Activated naive CD8-positive, alpha-beta T cell (primary cell): ENCODE measurements at regions not wholly inside any gene's neighbourhood (a gene's known extent, or its start where the extent isn't known, plus 50 kb on each side); places are given as distances from the start of the nearest gene placed in this dataset.
"Not testable (repeated sequence)": the region's sequence is repeated elsewhere in the genome, so short reads cannot be mapped to it uniquely, and the experiment has no call there.

Experiments used
- H3K27ac Mint-ChIP-seq: one replicate; pipeline ENCODE4 v1.8.0; 2021; ENCODE audit warnings: mixed read lengths
- H3K27me3 Mint-ChIP-seq: one replicate; pipeline ENCODE4 v1.8.0; 2021; ENCODE audit warnings: mixed read lengths
- H3K36me3 Mint-ChIP-seq: one replicate; pipeline ENCODE4 v1.8.0; 2021; ENCODE audit warnings: mixed read lengths
- H3K4me1 Mint-ChIP-seq: one replicate; pipeline ENCODE4 v1.8.0; 2021; ENCODE audit warnings: low read depth, mixed read lengths
- H3K4me3 Mint-ChIP-seq: one replicate; pipeline ENCODE4 v1.8.0; 2021; ENCODE audit warnings: mild to moderate bottlenecking, mixed read lengths
- H3K9me3 Mint-ChIP-seq: one replicate; pipeline ENCODE4 v1.8.0; 2021; ENCODE audit warnings: low read depth, mixed read lengths

DNA sequence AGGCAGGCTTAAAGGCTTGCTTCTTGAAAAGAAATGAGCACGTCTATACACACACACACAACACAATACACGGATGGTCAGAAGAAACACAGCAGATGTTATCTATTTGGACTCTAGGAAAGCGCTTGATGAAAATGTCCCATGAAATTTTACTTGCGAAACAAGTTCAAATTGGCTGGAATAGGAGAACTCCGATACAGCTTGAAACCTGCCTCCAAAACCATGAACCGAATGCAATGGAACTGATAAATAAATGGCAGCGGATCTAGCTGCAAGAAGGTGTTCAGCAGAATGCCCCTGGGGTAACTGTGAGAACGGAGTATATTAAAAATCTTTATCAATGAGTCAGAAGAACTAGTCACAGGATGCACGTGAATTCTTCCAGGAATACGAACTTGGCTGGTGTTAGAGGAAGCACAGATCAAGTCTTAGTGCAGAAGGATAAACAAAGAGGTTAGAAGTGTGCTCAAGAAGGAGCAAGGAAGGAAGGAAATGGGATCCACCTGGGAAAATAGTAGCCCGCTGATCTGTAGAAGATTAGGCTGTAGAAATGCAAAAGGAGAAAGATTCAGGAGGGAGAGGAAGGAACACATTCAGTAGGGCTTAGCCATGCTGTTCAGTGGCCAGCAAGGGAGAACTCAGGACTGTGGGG is 142.0 kb upstream of the PRKCQ start:
- no peak overlapping the region for H3K27ac Mint-ChIP-seq
- no peaks in the 10 kb centered on the region for H3K36me3 Mint-ChIP-seq
- peaks cover 25% of the 10 kb centered on the region for H3K27me3 Mint-ChIP-seq
- no peaks in the 10 kb centered on the region for H3K9me3 Mint-ChIP-seq
- H3K4me1 Mint-ChIP-seq = peaks cover 1% of the 10 kb centered on the region
- H3K4me3 Mint-ChIP-seq = no peak overlapping the region

DNA sequence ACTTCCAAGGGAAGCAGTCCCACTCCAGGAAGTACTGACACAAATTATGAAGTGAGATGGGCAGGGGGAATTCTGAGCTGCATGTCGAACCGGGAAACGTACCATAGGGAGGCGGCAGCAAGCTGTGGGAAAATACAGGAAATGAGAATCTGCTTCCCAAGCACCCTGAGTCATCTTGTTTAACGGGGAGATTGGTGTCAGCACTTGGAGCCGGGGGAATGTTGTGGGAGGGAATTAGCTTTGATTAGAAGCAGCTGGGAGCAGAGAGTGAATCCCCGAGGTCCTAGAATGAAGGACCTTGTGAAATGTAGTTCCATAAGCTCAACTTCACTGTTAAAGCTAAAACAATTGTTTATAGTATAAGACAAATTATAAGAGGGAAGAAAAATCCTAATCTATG is 141.4 kb upstream of the PRKCQ start:
- peaks cover 25% of the 10 kb centered on the region for H3K27me3 Mint-ChIP-seq
- no peaks in the 10 kb centered on the region for H3K9me3 Mint-ChIP-seq
- no peak overlapping the region for H3K27ac Mint-ChIP-seq
- H3K36me3 Mint-ChIP-seq = no peaks in the 10 kb centered on the region
- H3K4me3 Mint-ChIP-seq = no peak overlapping the region
- peaks cover 1% of the 10 kb centered on the region for H3K4me1 Mint-ChIP-seq

DNA sequence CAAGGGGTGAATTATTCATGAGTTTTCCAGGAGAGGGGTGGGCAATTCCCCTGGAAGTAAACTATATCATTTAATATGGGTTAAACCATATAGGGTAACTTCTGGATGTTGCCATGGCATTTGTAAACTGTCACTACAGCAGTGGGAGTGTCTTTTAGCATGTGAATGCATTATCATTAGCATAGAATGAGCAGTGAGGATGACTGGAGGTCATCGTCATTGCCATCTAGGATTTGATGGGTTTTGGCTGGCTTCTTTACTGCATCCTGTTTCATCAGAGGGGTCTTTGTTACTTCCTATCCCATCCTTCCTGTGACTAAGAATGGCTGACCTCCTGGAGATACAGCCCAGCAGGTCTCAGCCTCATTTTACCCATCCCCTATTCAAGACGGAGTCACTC is 139.5 kb upstream of the PRKCQ start:
- H3K27ac Mint-ChIP-seq = no peak overlapping the region
- H3K4me1 Mint-ChIP-seq = peaks cover 2% of the 10 kb centered on the region
- H3K4me3 Mint-ChIP-seq = no peak overlapping the region
- H3K36me3 Mint-ChIP-seq = no peaks in the 10 kb centered on the region
- no peaks in the 10 kb centered on the region for H3K9me3 Mint-ChIP-seq
- peaks cover 22% of the 10 kb centered on the region for H3K27me3 Mint-ChIP-seq

DNA sequence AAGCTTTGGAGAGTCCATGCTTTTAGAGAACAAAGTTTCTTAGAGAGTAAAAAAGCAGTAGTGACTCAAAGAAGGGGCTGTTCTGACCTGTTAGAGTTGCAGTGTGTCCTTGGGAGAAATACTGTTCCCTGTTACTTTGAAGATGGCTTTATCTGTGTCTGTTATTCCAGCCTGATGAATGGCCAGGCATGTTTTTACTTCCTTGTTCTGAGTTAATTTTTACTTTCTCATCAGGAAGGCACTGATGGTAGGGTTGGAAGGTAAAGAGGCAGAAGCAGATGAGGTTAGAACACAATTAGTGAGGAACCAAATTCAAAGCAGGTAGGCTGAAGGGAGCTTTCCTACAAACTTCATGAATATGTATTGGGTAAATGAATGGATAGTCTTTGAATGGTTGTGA is 138.5 kb upstream of the PRKCQ start:
- no peaks in the 10 kb centered on the region for H3K36me3 Mint-ChIP-seq
- H3K27ac Mint-ChIP-seq = no peak overlapping the region
- no peaks in the 10 kb centered on the region for H3K9me3 Mint-ChIP-seq
- peaks cover 7% of the 10 kb centered on the region for H3K4me1 Mint-ChIP-seq
- H3K4me3 Mint-ChIP-seq = no peak overlapping the region
- peaks cover 18% of the 10 kb centered on the region for H3K27me3 Mint-ChIP-seq

DNA sequence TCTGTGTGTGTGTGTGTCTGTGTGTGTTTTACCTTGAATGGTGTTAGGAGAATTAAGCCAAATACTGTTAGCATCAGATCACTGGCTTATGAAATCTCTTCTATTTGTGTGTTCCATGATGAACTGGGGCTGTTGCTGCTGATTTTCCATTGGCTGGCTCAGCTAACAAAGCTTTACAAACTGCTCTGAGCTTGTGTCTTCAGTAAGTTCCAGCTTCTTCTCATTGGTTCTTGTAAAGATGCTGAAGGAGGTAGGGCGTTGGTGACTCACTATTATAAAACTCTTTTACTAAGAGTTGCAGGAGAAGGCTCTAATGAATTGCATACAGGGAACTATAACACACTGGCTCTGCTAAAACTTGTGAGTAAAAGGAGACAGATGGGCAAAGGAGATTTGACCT is 136.4 kb upstream of the PRKCQ start:
- Mint-ChIP-seq H3K4me1 (peaks cover 11% of the 10 kb centered on the region), H3K4me3 (no peak overlapping the region), H3K36me3 (no peaks in the 10 kb centered on the region), H3K27me3 (peaks cover 9% of the 10 kb centered on the region), H3K27ac (no peak overlapping the region), H3K9me3 (no peaks in the 10 kb centered on the region)

DNA sequence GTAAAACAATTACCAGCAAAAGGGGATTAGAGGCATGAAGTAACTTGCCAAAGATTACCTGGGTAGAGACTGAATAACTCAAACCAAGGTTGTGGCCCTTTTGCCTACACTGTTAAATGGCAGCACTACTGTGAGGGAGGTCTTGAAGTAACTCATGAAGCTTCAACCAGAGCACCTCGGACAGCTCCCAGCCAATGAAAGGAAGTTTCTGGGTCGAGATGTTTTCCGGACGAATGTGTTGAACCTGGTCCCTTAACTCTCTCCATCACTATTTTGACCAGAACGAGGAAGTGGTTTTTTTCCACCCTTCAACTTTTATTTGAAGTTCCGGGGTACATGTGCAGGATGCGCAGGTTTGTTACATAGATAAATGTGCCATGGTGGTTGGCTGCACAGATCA is 133.6 kb upstream of the PRKCQ start:
- peaks cover 15% of the 10 kb centered on the region for H3K27me3 Mint-ChIP-seq
- H3K36me3 Mint-ChIP-seq = no peaks in the 10 kb centered on the region
- peak overlapping the region; percentile 14 for H3K4me3 Mint-ChIP-seq
- H3K4me1 Mint-ChIP-seq = peaks cover 10% of the 10 kb centered on the region
- no peak overlapping the region for H3K27ac Mint-ChIP-seq
- H3K9me3 Mint-ChIP-seq = no peaks in the 10 kb centered on the region

DNA sequence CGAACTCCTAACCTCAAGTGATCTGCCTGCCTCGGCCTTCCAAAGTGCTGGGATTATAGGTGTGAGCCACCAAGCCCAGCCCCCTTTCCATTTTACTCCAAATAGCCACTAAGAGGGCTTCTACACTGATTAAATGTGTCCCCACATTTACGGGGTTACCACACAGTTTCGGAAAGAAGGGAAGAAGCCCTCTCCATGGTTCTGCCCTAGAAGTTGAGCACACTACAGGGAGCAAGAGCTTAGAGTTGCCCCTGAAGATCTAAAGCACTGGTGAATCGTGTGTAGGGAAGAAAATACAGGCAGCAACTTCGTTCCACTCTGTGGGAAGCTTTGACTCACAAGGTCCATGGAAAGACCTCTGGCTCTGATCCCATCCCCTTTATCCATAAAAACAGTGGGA is 133.0 kb upstream of the PRKCQ start:
- no peak overlapping the region for H3K27ac Mint-ChIP-seq
- H3K27me3 Mint-ChIP-seq = peaks cover 16% of the 10 kb centered on the region
- peaks cover 10% of the 10 kb centered on the region for H3K4me1 Mint-ChIP-seq
- no peaks in the 10 kb centered on the region for H3K9me3 Mint-ChIP-seq
- no peak overlapping the region for H3K4me3 Mint-ChIP-seq
- H3K36me3 Mint-ChIP-seq = no peaks in the 10 kb centered on the region

DNA sequence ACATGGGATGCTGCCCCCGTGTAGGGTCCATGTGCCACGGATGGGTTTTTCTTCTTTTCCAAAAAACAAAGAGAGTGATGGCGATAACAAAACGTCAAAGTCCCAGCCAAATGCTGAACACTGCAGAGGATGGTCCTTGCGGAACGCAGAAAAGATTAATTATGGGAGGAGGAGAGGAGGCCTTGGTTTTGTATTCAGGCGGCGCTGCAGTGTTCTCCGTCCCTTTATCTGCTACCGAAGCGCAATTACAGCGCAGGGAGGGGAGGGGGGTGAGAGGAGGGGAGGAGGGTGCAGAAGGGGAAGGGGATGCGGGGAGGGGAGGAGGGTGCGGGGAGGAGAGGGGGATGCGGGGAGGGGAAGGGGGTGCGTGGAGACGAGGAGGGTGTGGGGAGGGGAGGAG is 131.8 kb upstream of the PRKCQ start:
- Mint-ChIP-seq H3K9me3 (no peaks in the 10 kb centered on the region), H3K27ac (no peak overlapping the region), H3K36me3 (no peaks in the 10 kb centered on the region), H3K4me1 (peaks cover 10% of the 10 kb centered on the region), H3K4me3 (no peak overlapping the region), H3K27me3 (peaks cover 19% of the 10 kb centered on the region)

DNA sequence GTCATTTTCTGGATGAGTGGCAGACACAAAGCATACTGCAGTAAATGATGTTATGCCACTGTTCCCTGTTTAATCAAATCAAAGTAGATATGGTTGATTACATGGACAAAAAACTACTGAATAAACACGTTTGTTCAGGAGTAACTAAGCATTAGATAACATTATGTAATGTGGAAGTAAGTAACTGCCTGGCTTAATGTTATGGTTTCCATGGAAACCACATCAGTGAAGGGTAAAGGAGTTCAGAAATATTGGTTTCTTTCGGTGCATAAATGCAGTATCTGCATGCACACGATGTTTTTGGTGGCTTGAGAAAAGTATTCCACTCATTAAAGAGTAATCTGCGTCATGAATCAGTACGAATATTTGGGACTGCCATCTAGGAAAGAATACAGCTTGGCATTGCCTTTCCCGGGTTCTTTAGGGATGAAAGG is 131.3 kb upstream of the PRKCQ start:
- Mint-ChIP-seq H3K27ac (no peak overlapping the region), H3K36me3 (no peaks in the 10 kb centered on the region), H3K4me1 (peaks cover 10% of the 10 kb centered on the region), H3K4me3 (no peak overlapping the region), H3K27me3 (peaks cover 19% of the 10 kb centered on the region), H3K9me3 (no peaks in the 10 kb centered on the region)

DNA sequence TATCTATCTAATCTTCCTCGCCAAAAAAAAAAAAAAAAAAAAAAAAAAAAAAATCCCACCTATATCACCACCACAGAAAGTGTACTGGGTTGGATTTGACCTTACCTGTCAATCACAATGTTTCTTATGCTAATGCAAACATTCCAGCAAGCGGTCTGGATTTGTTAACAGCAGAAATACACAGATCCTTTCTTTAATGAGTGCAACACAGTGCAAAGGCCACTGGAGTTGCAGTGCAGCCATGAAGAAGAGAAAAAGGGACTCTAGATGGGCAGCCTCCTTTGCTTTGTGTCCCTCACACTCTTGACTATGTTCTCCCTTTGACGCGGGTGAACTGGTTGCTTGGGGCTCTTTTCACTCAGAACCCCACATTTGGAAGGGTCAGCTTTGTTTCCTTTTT is 127.3 kb upstream of the PRKCQ start:
- Mint-ChIP-seq H3K4me3 (no peak overlapping the region), H3K4me1 (no peaks in the 10 kb centered on the region), H3K27ac (no peak overlapping the region), H3K27me3 (peaks cover 23% of the 10 kb centered on the region), H3K9me3 (no peaks in the 10 kb centered on the region), H3K36me3 (no peaks in the 10 kb centered on the region)

DNA sequence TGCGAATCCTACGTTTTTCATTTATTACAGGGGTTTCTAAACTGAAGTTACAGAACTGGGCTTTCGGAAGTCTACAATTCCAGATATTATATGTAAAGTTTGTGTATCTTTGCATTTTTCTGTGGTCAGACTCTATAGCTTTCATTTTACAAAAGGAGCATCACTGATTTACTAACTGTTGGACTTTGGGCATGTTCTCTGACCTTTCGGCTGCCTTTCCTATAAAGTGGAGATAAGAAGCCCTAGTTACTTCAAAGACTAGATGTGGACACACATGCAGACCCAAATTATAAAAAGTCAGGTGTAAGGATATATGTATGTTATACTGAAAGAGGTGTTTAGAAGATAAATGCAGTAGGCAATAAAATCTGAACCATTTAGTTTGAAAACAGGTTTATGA is 126.6 kb upstream of the PRKCQ start:
- Mint-ChIP-seq H3K4me1 (no peaks in the 10 kb centered on the region), H3K4me3 (no peak overlapping the region), H3K27me3 (peaks cover 21% of the 10 kb centered on the region), H3K9me3 (no peaks in the 10 kb centered on the region), H3K36me3 (no peaks in the 10 kb centered on the region), H3K27ac (no peak overlapping the region)

DNA sequence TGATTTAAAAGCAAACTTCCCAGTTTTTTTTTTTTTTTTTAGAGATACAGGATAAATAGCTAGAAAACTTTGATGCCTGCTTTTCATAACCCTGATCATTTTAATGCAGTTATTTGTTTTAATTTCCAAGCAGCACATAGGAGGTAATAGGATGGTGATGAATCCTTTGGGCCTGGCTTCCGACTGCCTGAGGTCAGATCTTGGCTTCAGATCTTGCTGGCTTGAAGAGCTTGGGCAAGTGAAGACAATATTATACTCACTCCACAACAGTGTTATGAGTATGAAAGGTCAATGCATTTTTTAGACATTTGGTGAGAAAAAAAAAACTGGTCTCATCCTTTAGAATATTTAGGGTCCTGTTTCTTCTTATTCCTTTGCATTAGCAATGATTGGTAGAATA is 124.8 kb upstream of the PRKCQ start:
- H3K4me3 Mint-ChIP-seq = no peak overlapping the region
- H3K27me3 Mint-ChIP-seq = peaks cover 13% of the 10 kb centered on the region
- no peaks in the 10 kb centered on the region for H3K4me1 Mint-ChIP-seq
- no peaks in the 10 kb centered on the region for H3K36me3 Mint-ChIP-seq
- no peaks in the 10 kb centered on the region for H3K9me3 Mint-ChIP-seq
- no peak overlapping the region for H3K27ac Mint-ChIP-seq

DNA sequence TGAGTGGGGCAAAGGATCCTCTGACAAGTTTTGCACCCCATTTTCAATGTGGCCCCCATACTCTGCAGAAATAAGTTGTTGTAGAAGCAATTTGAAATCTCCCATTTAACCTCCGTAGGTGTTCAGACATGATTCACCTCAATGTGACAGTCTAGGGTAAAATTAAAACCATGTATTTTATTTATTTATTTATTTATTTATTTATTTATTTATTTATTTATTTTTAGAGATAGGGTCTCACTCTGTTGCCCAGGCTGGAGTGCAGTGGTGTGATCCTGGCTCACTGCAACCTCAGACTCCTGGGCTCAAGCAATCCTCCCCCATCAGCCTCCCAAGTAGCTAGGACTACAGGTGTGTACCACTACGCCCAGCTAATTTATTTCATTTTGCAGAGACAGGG is 122.8 kb upstream of the PRKCQ start:
- not testable (repeated sequence) for H3K4me1 Mint-ChIP-seq, H3K27ac Mint-ChIP-seq, H3K27me3 Mint-ChIP-seq, H3K36me3 Mint-ChIP-seq, H3K9me3 Mint-ChIP-seq, H3K4me3 Mint-ChIP-seq

DNA sequence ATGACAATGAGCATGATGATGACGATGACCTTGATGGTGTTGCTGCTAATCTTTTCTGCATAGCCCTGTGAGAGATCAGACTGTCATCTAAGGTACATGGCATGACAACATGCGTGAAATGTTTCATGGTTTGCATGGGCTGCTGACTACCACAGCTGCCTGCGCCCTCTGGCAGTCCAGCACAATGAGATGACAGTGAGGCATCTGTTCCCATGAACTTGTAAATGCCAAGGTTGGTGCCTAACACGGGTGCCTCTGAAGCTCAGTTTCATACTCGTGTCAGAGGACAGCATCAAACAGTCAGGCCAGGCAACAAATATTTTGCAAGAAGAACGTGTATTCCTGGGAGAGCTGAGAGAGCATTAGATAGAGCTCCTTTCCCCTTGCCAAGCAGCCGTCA is 122.0 kb upstream of the PRKCQ start:
- Mint-ChIP-seq H3K4me1 (no peaks in the 10 kb centered on the region), H3K36me3 (no peaks in the 10 kb centered on the region), H3K4me3 (no peak overlapping the region), H3K27ac (no peak overlapping the region), H3K27me3 (peaks cover 4% of the 10 kb centered on the region), H3K9me3 (no peaks in the 10 kb centered on the region)

DNA sequence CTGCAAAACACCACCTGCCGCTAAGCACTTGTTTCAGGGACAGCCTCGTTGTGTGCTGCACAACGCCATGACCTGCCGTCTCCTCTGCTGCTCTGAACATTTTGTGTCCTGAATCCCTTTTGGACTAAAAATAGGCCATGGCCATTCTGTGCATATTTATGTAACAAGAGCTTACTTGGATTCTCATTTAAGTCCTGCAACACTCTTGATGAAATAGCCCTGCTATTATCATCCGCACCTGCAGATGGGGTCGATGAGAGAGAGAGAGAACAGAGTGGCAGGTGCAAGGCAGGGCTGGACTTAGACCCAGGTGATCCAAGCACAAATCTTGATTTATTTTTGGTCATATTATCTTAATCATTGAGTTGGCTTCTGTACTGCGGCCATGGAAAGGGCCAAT is 121.2 kb upstream of the PRKCQ start:
- H3K36me3 Mint-ChIP-seq = no peaks in the 10 kb centered on the region
- H3K4me3 Mint-ChIP-seq = no peak overlapping the region
- no peaks in the 10 kb centered on the region for H3K4me1 Mint-ChIP-seq
- H3K27me3 Mint-ChIP-seq = peaks cover 4% of the 10 kb centered on the region
- no peak overlapping the region for H3K27ac Mint-ChIP-seq
- H3K9me3 Mint-ChIP-seq = no peaks in the 10 kb centered on the region

DNA sequence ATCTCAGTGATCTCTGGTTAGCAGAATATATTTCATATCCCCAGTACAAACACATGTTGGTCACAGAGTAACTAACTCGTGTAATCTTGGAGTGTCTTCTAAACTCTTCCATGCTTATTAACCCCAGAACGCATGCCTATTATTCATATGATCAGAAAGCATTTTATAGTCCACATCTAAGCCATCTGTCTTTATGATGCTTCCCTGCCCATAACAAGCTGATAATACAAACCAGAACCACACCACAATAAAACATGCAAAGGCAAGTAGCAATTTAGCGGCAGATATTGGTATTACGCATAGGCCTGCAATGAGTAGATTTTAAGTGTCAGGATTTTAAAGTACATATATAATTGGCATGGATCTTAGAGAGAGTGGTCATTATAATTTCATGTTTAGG is 120.0 kb upstream of the PRKCQ start:
- H3K36me3 Mint-ChIP-seq = no peaks in the 10 kb centered on the region
- H3K4me3 Mint-ChIP-seq = no peak overlapping the region
- H3K9me3 Mint-ChIP-seq = no peaks in the 10 kb centered on the region
- H3K4me1 Mint-ChIP-seq = peaks cover 1% of the 10 kb centered on the region
- H3K27me3 Mint-ChIP-seq = peaks cover 2% of the 10 kb centered on the region
- H3K27ac Mint-ChIP-seq = no peak overlapping the region
